WERI-Rb-1 (cell line): ENCODE measurements at regions not wholly inside any gene's neighbourhood (a gene's known extent, or its start where the extent isn't known, plus 50 kb on each side); places are given as distances from the start of the nearest gene placed in this dataset.
A peak's percentile ranks its signal among the peaks of the same experiment; 100 is the strongest.

ENCODE experiments used
- DNase-seq: peaks from one replicate; pipeline ENCODE4 v3.0.0-alpha.2; 2020
- H3K27ac ChIP-seq: fragments of 250-450 bp; sonication (Bioruptor Pico); 2 replicates; pipeline ENCODE4 v1.5.1; 2020; ENCODE audit warnings: mild to moderate bottlenecking, moderate library complexity
- H3K27me3 ChIP-seq: fragments of 250-450 bp; sonication (Bioruptor Pico); 2 replicates; pipeline ENCODE4 v1.5.1; 2021; ENCODE audit warnings: mild to moderate bottlenecking, low read depth, moderate library complexity; ENCODE audit not compliant: insufficient read depth, severe bottlenecking
- H3K36me3 ChIP-seq: fragments of 250-450 bp; sonication (Bioruptor Pico); 2 replicates; pipeline ENCODE4 v1.5.1; 2020; ENCODE audit warnings: mild to moderate bottlenecking, moderate library complexity
- H3K4me3 ChIP-seq: 2 replicates; pipeline ENCODE4 v1.5.1; 2011; ENCODE audit warnings: low read depth, mild to moderate bottlenecking, control low read depth, low read length
- H3K9me3 ChIP-seq: fragments of 250-450 bp; sonication (Bioruptor Pico); 2 replicates; pipeline ENCODE4 v1.5.1; 2021; ENCODE audit warnings: mild to moderate bottlenecking, moderate library complexity; ENCODE audit not compliant: severe bottlenecking
- TF ChIP-seq, protein P1 (sequence below): IDR thresholded peaks from 2 replicates; pipeline ENCODE4 v1.5.1; 2011; ENCODE audit warnings: low read depth, mild to moderate bottlenecking, control low read depth, inconsistent platforms, low read length

DNA sequence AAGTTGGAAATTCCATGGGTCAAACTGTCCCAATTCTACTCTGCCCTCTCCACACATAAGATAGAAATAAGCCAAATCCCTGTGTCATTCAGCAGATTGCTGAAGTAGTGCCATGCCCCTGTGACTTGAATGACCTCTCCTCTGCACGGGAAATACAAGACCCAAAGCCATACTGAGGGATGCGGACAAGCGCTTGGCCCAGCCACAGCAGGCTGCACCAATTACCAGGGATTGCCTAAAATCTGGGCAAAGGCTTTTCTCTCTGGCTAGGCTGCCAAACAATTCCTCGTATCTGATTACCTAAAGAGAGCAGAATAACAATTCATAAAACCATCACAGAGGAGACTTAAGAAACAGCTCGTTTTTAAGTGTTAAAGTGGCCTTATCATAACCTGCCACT lies 421.8 kb upstream of the JARID2 start:
- TF ChIP-seq, protein P1, sequence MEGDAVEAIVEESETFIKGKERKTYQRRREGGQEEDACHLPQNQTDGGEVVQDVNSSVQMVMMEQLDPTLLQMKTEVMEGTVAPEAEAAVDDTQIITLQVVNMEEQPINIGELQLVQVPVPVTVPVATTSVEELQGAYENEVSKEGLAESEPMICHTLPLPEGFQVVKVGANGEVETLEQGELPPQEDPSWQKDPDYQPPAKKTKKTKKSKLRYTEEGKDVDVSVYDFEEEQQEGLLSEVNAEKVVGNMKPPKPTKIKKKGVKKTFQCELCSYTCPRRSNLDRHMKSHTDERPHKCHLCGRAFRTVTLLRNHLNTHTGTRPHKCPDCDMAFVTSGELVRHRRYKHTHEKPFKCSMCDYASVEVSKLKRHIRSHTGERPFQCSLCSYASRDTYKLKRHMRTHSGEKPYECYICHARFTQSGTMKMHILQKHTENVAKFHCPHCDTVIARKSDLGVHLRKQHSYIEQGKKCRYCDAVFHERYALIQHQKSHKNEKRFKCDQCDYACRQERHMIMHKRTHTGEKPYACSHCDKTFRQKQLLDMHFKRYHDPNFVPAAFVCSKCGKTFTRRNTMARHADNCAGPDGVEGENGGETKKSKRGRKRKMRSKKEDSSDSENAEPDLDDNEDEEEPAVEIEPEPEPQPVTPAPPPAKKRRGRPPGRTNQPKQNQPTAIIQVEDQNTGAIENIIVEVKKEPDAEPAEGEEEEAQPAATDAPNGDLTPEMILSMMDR, result no peak
- no peaks in the 10 kb centered on the region for H3K36me3 ChIP-seq
- no peak overlapping the region for H3K4me3 ChIP-seq
- no peaks in the 10 kb centered on the region for H3K9me3 ChIP-seq
- no peak overlapping the region for H3K27ac ChIP-seq
- DNase-seq, result peak; percentile 23
- H3K27me3 ChIP-seq, result no peaks in the 10 kb centered on the region

DNA sequence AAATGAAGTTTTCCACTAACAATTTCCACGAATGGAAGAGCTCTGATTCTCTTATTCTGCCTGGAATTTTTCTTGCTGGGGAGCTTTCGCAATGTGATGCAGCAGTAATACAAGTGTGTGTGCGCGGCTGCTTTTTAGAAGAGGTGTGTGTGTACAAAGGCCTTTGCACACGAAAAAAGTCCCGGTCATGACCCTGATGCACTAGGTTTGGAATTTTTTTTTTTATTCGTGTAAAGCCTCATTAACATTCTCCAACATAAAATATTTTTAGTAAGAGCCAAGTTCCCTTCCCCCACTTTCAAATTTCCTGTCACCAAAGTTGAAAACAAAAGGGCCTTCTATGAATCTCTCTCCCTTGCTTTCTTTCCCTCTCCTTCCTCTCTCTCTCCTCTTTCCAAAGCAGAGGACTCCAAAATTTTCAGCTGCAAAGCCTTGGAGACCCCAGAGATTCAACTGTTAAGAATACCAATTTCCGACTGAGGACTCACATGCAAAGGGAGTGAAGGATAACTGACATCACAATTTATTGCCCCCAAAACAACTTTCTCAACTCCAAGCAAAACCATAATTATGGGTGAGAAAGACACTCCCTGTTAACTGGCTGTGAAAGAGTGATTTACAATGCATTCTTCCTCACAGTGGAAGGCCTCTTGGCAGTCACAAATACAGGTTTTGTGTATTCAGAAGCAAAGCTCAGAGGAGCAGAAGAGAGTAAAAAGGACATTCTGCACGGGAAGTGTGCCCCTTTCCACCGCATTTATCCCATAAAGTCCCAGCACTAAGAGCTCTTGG lies 421.2 kb upstream of the JARID2 start:
- H3K9me3 ChIP-seq, result no peaks in the 10 kb centered on the region
- no peak overlapping the region for H3K27ac ChIP-seq
- no peak overlapping the region for H3K4me3 ChIP-seq
- TF ChIP-seq, protein P1, result no peak
- no peak for DNase-seq
- no peaks in the 10 kb centered on the region for H3K27me3 ChIP-seq
- H3K36me3 ChIP-seq, result no peaks in the 10 kb centered on the region

DNA sequence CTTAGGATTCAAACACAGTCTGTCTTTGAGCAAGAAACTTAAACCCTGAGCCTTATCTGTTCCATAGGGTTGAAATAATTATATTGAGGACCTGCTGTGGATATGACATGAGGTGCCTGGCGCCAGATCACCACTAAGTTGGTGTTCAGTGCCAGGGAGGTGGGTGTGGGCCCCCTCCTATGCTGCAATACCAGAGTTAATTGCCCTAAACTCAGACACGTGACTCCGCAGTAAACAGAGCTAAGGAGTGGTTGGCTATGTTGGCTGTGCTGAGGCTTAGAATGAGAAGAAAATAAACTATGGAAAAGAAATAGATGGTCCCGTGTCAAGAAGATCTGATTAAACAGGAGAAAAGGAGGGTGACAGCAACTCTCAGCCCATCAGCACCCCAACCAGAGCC lies 419.4 kb upstream of the JARID2 start:
- TF ChIP-seq, protein P1, result no peak
- DNase-seq, result no peak
- Histone ChIP-seq H3K9me3 (no peaks in the 10 kb centered on the region), H3K27me3 (no peaks in the 10 kb centered on the region), H3K36me3 (no peaks in the 10 kb centered on the region), H3K27ac (no peak overlapping the region), H3K4me3 (no peak overlapping the region)

DNA sequence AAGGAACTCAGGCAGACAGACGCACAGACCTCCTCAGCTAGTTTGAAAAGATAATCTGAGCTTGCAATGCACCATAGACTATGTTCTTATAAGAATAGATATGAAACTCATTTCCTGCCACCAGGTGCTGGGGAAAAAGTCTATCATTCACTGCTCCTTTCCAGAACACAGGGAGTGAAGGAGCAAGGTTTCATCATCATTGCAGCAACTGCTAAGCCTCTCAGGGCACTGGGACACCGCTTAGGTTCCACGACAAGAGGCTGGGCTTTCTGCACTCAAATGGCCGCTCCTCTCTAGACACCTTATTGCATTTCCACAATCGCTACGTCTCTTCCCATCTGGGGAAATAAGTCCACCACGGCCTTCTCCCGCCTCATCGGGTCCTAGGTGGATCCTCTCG lies 418.5 kb upstream of the JARID2 start:
- Histone ChIP-seq H3K4me3 (no peak overlapping the region), H3K9me3 (no peaks in the 10 kb centered on the region)
- TF ChIP-seq, protein P1, result no peak

DNA sequence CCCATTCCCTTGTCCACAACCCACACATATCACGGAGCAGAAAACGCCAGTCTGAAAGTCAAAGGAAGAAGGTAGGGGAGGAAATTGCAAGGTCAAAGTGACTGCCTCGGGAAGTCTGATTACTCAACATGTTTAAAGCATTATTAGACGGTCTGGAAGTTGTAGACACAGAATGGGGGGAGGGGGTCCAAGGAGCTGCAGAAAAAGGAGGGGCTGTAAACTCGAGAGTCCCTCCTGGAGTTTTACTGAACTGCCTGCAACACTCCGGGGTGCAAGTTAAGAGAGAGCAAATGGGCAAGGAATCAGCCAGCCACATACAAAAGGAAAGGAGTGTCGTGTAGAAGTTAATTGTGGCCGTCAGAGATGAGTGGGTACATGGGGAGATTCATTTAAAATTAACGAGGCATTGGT lies 417.7 kb upstream of the JARID2 start:
- H3K27me3 ChIP-seq, result no peaks in the 10 kb centered on the region

More for the DNA sequence above, 418.5 kb upstream of the JARID2 start:
- H3K27me3 ChIP-seq, result no peaks in the 10 kb centered on the region
- DNase-seq, result peak; percentile 49
- no peak overlapping the region for H3K27ac ChIP-seq
- no peaks in the 10 kb centered on the region for H3K36me3 ChIP-seq

More for the DNA sequence above, 417.7 kb upstream of the JARID2 start:
- Histone ChIP-seq H3K4me3 (no peak overlapping the region), H3K27ac (no peak overlapping the region), H3K36me3 (no peaks in the 10 kb centered on the region), H3K9me3 (no peaks in the 10 kb centered on the region)
- DNase-seq, result no peak
- TF ChIP-seq, protein P1, result no peak
